GM23338 (cell line): ENCODE measurements at regions not wholly inside any gene's neighbourhood (a gene's known extent, or its start where the extent isn't known, plus 50 kb on each side); places are given as distances from the start of the nearest gene placed in this dataset.
"Not testable (repeated sequence)": the region's sequence is repeated elsewhere in the genome, so short reads cannot be mapped to it uniquely, and the experiment has no call there.

Experiments used
- ATAC-seq: fragments of 200-7000 bp; cut with Tn5 transposase; 3 replicates; pipeline ENCODE4 v1.9.1; 2020
- DNase-seq: peaks from one replicate; pipeline ENCODE4 v3.0.0-alpha.2; 2015; ENCODE audit warnings: low spot score
- H2AFZ ChIP-seq: fragments of 200-600 bp; sonication (generic); 2 replicates; pipeline ENCODE4 v1.8.0; 2016; ENCODE audit warnings: antibody characterized with exemption, mild to moderate bottlenecking, moderate library complexity
- H3F3A ChIP-seq: fragments of 200-600 bp; sonication (generic); replicated peaks from 2 replicates; pipeline ENCODE4 v1.8.0; 2017; ENCODE audit warnings: antibody characterized with exemption, mixed run types, low read depth
- H3K27ac ChIP-seq: fragments of 200-600 bp; sonication (generic); 2 replicates; pipeline ENCODE4 v1.6.1; 2016; ENCODE audit warnings: low read depth
- H3K27me3 ChIP-seq: fragments of 200-600 bp; sonication (generic); 2 replicates; pipeline ENCODE4 v1.8.0; 2016; ENCODE audit warnings: mild to moderate bottlenecking, mixed run types, moderate library complexity; ENCODE audit not compliant: insufficient read depth
- H3K36me3 ChIP-seq: fragments of 200-600 bp; sonication (generic); 2 replicates; pipeline ENCODE4 v1.8.0; 2016; ENCODE audit warnings: mild to moderate bottlenecking; ENCODE audit not compliant: insufficient read depth
- H3K4me1 ChIP-seq: fragments of 200-600 bp; sonication (generic); 2 replicates; pipeline ENCODE4 v1.8.0; 2016; ENCODE audit warnings: mild to moderate bottlenecking, moderate library complexity; ENCODE audit not compliant: insufficient read depth
- H3K4me2 ChIP-seq: fragments of 200-600 bp; sonication (generic); 2 replicates; pipeline ENCODE4 v1.7.1; 2017; ENCODE audit warnings: mixed run types
- H3K4me3 ChIP-seq: fragments of 200-600 bp; sonication (generic); 2 replicates; pipeline ENCODE4 v1.6.1; 2016; ENCODE audit warnings: mixed run types
- H3K79me2 ChIP-seq: fragments of 200-600 bp; sonication (generic); replicated peaks from 2 replicates; pipeline ENCODE4 v1.8.0; 2017; ENCODE audit warnings: mild to moderate bottlenecking; ENCODE audit not compliant: insufficient read depth
- H3K9me2 ChIP-seq: fragments of 200-600 bp; sonication (generic); 2 replicates; pipeline ENCODE4 v1.8.0; 2017; ENCODE audit not compliant: insufficient read depth
- H4K20me1 ChIP-seq: fragments of 200-600 bp; sonication (generic); replicated peaks from 2 replicates; pipeline ENCODE4 v1.8.0; 2017; ENCODE audit warnings: mild to moderate bottlenecking; ENCODE audit not compliant: insufficient read depth
- H3K27ac Mint-ChIP-seq: 2 replicates; pipeline ENCODE4 v1.8.0; 2020; ENCODE audit warnings: inconsistent platforms, mild to moderate bottlenecking, moderate library complexity, mixed read lengths
- H3K27me3 Mint-ChIP-seq: 3 replicates; pipeline ENCODE4 v1.8.0; 2022; ENCODE audit warnings: low read depth, mild to moderate bottlenecking, moderate library complexity, mixed read lengths, inconsistent platforms; ENCODE audit not compliant: insufficient read depth, poor library complexity
- H3K36me3 Mint-ChIP-seq: 3 replicates; pipeline ENCODE4 v1.8.0; 2021; ENCODE audit warnings: low read depth, mild to moderate bottlenecking, inconsistent platforms, moderate library complexity, mixed read lengths
- H3K4me1 Mint-ChIP-seq: 3 replicates; pipeline ENCODE4 v1.8.0; 2020; ENCODE audit warnings: mild to moderate bottlenecking, inconsistent platforms, mixed read lengths
- H3K4me3 Mint-ChIP-seq: 3 replicates; pipeline ENCODE4 v1.8.0; 2021; ENCODE audit warnings: moderate library complexity, mild to moderate bottlenecking, inconsistent platforms, mixed read lengths
- H3K9me3 Mint-ChIP-seq: 3 replicates; pipeline ENCODE4 v1.8.0; 2020; ENCODE audit warnings: moderate library complexity, mild to moderate bottlenecking, inconsistent platforms, mixed read lengths
- NANOG ChIP-seq: IDR thresholded peaks from 2 replicates; pipeline ENCODE4 v1.6.1; 2016; ENCODE audit warnings: antibody characterized with exemption, borderline replicate concordance
- STAT1 ChIP-seq: IDR thresholded peaks from one replicate; pipeline ENCODE4 v1.6.1; 2016; ENCODE audit warnings: antibody characterized with exemption; ENCODE audit not compliant: unreplicated experiment
- ZNF114 ChIP-seq: fragments of 250-450 bp; sonication (Bioruptor Pico); IDR thresholded peaks from 2 replicates; pipeline ENCODE4 v1.5.0; 2020; ENCODE audit warnings: mild to moderate bottlenecking, moderate library complexity
- ZNF331 ChIP-seq: fragments of 250-450 bp; sonication (Bioruptor Pico); IDR thresholded peaks from 2 replicates; pipeline ENCODE4 v1.5.0; 2020; ENCODE audit warnings: low read depth, mild to moderate bottlenecking, moderate library complexity
- TF ChIP-seq, protein P1 (sequence below), 2 experiments: fragments of 200-600 bp in 1 of 2; sonication (generic) in 1 of 2; conservative IDR thresholded peaks; 2 replicates each; pipeline versions ENCODE4 v1.5.1 to v1.6.1; 2016 to 2017; ENCODE audit warnings: antibody characterized with exemption in 2 of 2, low read depth in 2 of 2, mild to moderate bottlenecking in 2 of 2, moderate library complexity in 1 of 2
- TF ChIP-seq, protein P2 (sequence below): fragments of 250-450 bp; sonication (Bioruptor Pico); IDR thresholded peaks from 2 replicates; pipeline ENCODE4 v1.5.0; 2020; ENCODE audit warnings: mild to moderate bottlenecking, moderate library complexity
- TF ChIP-seq, protein P3 (sequence below): IDR thresholded peaks from one replicate; pipeline ENCODE4 v1.6.1; 2018; ENCODE audit warnings: antibody characterized with exemption; ENCODE audit not compliant: unreplicated experiment
- TF ChIP-seq, protein P4 (sequence below): IDR thresholded peaks from 2 replicates; pipeline ENCODE4 v1.6.1; 2016; ENCODE audit warnings: antibody characterized with exemption

DNA sequence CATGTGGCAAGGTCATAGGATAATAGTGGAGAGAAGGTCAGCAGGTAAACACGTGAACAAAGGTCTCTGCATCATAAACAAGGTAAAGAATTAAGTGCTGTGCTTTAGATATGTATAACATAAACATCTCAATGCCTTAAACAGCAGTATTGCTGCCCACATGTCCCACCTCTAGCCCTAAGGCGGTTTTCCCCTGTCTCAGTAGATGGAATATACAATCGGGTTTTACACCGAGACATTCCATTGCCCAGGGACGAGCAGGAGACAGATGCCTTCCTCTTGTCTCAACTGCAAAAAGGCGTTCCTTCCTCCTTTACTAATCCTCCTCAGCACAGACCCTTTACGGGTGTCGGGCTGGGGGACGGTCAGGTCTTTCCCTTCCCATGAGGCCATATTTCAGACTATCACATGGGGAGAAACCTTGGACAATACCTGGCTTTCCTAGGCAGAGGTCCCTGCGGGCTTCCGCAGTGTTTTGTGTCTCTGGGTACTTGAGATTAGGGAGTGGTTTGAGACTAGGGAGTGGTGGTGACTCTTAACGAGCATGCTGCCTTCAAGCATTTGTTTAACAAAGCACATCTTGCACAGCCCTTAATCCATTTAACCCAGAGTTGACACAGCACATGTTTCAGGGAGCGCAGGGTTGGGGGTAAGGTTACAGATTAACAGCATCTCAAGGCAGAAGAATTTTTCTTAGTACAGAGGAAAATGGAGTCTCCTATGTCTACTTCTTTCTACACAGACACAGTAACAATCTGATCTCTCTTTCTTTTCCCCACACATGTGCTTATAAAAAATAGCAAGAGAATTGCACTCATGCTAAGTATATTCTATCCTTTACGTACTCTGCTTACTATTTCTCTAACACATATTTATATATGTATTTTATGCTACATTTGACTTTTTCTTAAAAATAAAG is 347.7 kb upstream of the TMEFF2 start:
- DNase-seq: peak; percentile 35
- peaks cover 10% of the 10 kb centered on the region; the same call in 2 of the 3 replicates for H3K4me1 Mint-ChIP-seq
- not testable (repeated sequence) for H3K9me2 ChIP-seq, H4K20me1 ChIP-seq, H3K36me3 ChIP-seq, H3F3A ChIP-seq, H3K36me3 Mint-ChIP-seq, H3K79me2 ChIP-seq, H3K4me3 Mint-ChIP-seq, H3K27me3 ChIP-seq, H3K27me3 Mint-ChIP-seq, ATAC-seq, H3K27ac Mint-ChIP-seq, H3K9me3 Mint-ChIP-seq
- peak overlapping the region; percentile 11; the same call in 1 of the 2 replicates for H2AFZ ChIP-seq
- H3K27ac ChIP-seq: peak overlapping the region; percentile 97
- H3K4me2 ChIP-seq: peak overlapping the region; percentile 45
- H3K4me3 ChIP-seq: peak overlapping the region; percentile 22; the same call in 1 of the 2 replicates
- H3K4me1 ChIP-seq: peaks cover 15% of the 10 kb centered on the region

DNA sequence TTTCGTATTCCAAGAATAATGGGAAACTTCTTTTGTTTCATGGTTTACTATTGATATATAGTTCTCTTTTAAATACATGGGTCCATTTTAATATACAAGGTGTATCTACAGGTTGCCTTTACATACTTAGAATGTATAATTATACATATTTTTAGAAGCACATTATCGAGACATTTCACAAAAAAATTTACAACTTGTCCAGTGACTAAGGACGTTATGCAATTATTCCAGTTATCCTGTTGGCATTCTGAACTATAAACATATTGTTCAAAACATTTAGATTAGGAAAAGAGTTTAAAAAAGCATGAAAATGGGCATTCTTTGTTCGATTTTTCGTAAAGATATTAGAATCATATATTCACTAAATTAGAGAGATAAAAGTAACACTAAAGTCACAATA is 344.6 kb upstream of the TMEFF2 start:
- H3K4me2 ChIP-seq: no peak overlapping the region
- no peak overlapping the region for H3K27ac ChIP-seq
- H3K9me3 Mint-ChIP-seq: no peaks in the 10 kb centered on the region
- peaks cover 10% of the 10 kb centered on the region; the same call in 2 of the 3 replicates for H3K4me1 Mint-ChIP-seq
- H3K4me1 ChIP-seq: peaks cover 15% of the 10 kb centered on the region
- no peak overlapping the region for H2AFZ ChIP-seq
- no peaks in the 10 kb centered on the region for H3F3A ChIP-seq
- H3K4me3 ChIP-seq: no peak overlapping the region
- H3K27me3 ChIP-seq: no peaks in the 10 kb centered on the region
- H3K9me2 ChIP-seq: no peaks in the 10 kb centered on the region
- no peaks in the 10 kb centered on the region for H3K36me3 ChIP-seq
- no peaks in the 10 kb centered on the region for H3K79me2 ChIP-seq
- H4K20me1 ChIP-seq: no peaks in the 10 kb centered on the region
- TF ChIP-seq, protein P1, sequence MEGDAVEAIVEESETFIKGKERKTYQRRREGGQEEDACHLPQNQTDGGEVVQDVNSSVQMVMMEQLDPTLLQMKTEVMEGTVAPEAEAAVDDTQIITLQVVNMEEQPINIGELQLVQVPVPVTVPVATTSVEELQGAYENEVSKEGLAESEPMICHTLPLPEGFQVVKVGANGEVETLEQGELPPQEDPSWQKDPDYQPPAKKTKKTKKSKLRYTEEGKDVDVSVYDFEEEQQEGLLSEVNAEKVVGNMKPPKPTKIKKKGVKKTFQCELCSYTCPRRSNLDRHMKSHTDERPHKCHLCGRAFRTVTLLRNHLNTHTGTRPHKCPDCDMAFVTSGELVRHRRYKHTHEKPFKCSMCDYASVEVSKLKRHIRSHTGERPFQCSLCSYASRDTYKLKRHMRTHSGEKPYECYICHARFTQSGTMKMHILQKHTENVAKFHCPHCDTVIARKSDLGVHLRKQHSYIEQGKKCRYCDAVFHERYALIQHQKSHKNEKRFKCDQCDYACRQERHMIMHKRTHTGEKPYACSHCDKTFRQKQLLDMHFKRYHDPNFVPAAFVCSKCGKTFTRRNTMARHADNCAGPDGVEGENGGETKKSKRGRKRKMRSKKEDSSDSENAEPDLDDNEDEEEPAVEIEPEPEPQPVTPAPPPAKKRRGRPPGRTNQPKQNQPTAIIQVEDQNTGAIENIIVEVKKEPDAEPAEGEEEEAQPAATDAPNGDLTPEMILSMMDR (conservative IDR thresholded peaks at IDR 0.05; ENCODE audit: low read depth in 2 of 2): no peak
- no peak for TF ChIP-seq NANOG
- TF ChIP-seq STAT1: no peak
- TF ChIP-seq, protein P2, sequence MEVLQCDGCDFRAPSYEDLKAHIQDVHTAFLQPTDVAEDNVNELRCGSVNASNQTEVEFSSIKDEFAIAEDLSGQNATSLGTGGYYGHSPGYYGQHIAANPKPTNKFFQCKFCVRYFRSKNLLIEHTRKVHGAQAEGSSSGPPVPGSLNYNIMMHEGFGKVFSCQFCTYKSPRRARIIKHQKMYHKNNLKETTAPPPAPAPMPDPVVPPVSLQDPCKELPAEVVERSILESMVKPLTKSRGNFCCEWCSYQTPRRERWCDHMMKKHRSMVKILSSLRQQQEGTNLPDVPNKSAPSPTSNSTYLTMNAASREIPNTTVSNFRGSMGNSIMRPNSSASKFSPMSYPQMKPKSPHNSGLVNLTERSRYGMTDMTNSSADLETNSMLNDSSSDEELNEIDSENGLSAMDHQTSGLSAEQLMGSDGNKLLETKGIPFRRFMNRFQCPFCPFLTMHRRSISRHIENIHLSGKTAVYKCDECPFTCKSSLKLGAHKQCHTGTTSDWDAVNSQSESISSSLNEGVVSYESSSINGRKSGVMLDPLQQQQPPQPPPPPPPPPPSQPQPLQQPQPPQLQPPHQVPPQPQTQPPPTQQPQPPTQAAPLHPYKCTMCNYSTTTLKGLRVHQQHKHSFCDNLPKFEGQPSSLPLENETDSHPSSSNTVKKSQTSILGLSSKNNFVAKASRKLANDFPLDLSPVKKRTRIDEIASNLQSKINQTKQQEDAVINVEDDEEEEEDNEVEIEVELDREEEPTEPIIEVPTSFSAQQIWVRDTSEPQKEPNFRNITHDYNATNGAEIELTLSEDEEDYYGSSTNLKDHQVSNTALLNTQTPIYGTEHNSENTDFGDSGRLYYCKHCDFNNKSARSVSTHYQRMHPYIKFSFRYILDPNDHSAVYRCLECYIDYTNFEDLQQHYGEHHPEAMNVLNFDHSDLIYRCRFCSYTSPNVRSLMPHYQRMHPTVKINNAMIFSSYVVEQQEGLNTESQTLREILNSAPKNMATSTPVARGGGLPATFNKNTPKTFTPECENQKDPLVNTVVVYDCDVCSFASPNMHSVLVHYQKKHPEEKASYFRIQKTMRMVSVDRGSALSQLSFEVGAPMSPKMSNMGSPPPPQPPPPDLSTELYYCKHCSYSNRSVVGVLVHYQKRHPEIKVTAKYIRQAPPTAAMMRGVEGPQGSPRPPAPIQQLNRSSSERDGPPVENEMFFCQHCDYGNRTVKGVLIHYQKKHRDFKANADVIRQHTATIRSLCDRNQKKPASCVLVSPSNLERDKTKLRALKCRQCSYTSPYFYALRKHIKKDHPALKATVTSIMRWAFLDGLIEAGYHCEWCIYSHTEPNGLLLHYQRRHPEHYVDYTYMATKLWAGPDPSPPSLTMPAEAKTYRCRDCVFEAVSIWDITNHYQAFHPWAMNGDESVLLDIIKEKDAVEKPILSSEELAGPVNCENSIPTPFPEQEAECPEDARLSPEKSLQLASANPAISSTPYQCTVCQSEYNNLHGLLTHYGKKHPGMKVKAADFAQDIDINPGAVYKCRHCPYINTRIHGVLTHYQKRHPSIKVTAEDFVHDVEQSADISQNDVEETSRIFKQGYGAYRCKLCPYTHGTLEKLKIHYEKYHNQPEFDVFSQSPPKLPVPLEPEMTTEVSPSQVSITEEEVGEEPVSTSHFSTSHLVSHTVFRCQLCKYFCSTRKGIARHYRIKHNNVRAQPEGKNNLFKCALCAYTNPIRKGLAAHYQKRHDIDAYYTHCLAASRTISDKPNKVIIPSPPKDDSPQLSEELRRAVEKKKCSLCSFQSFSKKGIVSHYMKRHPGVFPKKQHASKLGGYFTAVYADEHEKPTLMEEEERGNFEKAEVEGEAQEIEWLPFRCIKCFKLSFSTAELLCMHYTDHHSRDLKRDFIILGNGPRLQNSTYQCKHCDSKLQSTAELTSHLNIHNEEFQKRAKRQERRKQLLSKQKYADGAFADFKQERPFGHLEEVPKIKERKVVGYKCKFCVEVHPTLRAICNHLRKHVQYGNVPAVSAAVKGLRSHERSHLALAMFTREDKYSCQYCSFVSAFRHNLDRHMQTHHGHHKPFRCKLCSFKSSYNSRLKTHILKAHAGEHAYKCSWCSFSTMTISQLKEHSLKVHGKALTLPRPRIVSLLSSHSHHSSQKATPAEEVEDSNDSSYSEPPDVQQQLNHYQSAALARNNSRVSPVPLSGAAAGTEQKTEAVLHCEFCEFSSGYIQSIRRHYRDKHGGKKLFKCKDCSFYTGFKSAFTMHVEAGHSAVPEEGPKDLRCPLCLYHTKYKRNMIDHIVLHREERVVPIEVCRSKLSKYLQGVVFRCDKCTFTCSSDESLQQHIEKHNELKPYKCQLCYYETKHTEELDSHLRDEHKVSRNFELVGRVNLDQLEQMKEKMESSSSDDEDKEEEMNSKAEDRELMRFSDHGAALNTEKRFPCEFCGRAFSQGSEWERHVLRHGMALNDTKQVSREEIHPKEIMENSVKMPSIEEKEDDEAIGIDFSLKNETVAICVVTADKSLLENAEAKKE (CRISPR knock-in tag): no peak
- TF ChIP-seq, protein P3, sequence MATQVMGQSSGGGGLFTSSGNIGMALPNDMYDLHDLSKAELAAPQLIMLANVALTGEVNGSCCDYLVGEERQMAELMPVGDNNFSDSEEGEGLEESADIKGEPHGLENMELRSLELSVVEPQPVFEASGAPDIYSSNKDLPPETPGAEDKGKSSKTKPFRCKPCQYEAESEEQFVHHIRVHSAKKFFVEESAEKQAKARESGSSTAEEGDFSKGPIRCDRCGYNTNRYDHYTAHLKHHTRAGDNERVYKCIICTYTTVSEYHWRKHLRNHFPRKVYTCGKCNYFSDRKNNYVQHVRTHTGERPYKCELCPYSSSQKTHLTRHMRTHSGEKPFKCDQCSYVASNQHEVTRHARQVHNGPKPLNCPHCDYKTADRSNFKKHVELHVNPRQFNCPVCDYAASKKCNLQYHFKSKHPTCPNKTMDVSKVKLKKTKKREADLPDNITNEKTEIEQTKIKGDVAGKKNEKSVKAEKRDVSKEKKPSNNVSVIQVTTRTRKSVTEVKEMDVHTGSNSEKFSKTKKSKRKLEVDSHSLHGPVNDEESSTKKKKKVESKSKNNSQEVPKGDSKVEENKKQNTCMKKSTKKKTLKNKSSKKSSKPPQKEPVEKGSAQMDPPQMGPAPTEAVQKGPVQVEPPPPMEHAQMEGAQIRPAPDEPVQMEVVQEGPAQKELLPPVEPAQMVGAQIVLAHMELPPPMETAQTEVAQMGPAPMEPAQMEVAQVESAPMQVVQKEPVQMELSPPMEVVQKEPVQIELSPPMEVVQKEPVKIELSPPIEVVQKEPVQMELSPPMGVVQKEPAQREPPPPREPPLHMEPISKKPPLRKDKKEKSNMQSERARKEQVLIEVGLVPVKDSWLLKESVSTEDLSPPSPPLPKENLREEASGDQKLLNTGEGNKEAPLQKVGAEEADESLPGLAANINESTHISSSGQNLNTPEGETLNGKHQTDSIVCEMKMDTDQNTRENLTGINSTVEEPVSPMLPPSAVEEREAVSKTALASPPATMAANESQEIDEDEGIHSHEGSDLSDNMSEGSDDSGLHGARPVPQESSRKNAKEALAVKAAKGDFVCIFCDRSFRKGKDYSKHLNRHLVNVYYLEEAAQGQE: no peak
- no peak for TF ChIP-seq ZNF114 (CRISPR knock-in tag)
- no peak for TF ChIP-seq ZNF331
- TF ChIP-seq, protein P4, sequence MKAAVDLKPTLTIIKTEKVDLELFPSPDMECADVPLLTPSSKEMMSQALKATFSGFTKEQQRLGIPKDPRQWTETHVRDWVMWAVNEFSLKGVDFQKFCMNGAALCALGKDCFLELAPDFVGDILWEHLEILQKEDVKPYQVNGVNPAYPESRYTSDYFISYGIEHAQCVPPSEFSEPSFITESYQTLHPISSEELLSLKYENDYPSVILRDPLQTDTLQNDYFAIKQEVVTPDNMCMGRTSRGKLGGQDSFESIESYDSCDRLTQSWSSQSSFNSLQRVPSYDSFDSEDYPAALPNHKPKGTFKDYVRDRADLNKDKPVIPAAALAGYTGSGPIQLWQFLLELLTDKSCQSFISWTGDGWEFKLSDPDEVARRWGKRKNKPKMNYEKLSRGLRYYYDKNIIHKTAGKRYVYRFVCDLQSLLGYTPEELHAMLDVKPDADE: no peak
- ATAC-seq (no peak), DNase-seq (no peak)
- H3K27me3 Mint-ChIP-seq: no peaks in the 10 kb centered on the region
- no peak overlapping the region for H3K27ac Mint-ChIP-seq
- H3K36me3 Mint-ChIP-seq: no peaks in the 10 kb centered on the region
- no peak overlapping the region for H3K4me3 Mint-ChIP-seq
